ENCODE measurements at regions not wholly inside any gene's neighbourhood (a gene's known extent, or its start where the extent isn't known, plus 50 kb on each side); places are given as distances from the start of the nearest gene placed in this dataset.

- Mint-ChIP-seq H3K9me3 (peaks cover 10 to 11% of the 10 kb centered on the region in 2 experiments), H3K27me3 (ENCODE audit: low read depth) (no peaks in the 10 kb centered on the region; the same call in none of the 2 replicates), H3K4me1 (peaks cover 3 to 10% of the 10 kb centered on the region in 2 experiments), H3K4me3 (no peak overlapping the region), H3K36me3 (ENCODE audit: insufficient read depth in 1 of 3, low read depth in 3 of 3) (peaks cover 0 to 8% (median 3%) of the 10 kb centered on the region in 3 experiments; a peak in 3 of 7 replicates), H3K27ac (no peak overlapping the region)
- Histone ChIP-seq H2BK12ac (ENCODE audit: insufficient read length, low read depth, low read length) (no peak overlapping the region), H3T11ph (ENCODE audit: low read length) (no peak overlapping the region), H2BK120ac (ENCODE audit: low read depth, low read length, poor library complexity, severe bottlenecking) (no peak overlapping the region), H3K56ac (ENCODE audit: insufficient read length, low read depth, low read length) (no peak overlapping the region), H3K9me3 (ENCODE audit: control insufficient read depth, low read depth, low read length) (no peaks in the 10 kb centered on the region), H2BK20ac (ENCODE audit: low read depth, low read length, poor library complexity, severe bottlenecking) (no peak overlapping the region), H3K79me1 (ENCODE audit: insufficient read depth, low read depth, low read length, poor library complexity, severe bottlenecking) (no peaks in the 10 kb centered on the region), H3K79me2 (ENCODE audit: insufficient read depth, low read length) (no peaks in the 10 kb centered on the region), H3K4me1 (ENCODE audit: insufficient read depth, low read length) (no peaks in the 10 kb centered on the region), H3K23me2 (ENCODE audit: insufficient read length, low read depth, low read length, poor library complexity, severe bottlenecking) (no peaks in the 10 kb centered on the region), H3K23ac (ENCODE audit: insufficient read length, low read depth, low read length) (no peak overlapping the region), H4K20me1 (ENCODE audit: control insufficient read depth, insufficient read depth, insufficient read length) (no peaks in the 10 kb centered on the region), H4K8ac (replicated peaks; ENCODE audit: insufficient read length, low read depth, low read length) (no peak overlapping the region), H3K27me3 (ENCODE audit: insufficient read depth, low read length) (no peaks in the 10 kb centered on the region), H3K9ac (ENCODE audit: extremely low read depth, insufficient read length, low read length) (no peak overlapping the region), H3K14ac (ENCODE audit: insufficient read depth, low read length) (no peak overlapping the region), H4K5ac (ENCODE audit: insufficient read length, low read depth, low read length) (no peak overlapping the region), H3K4me2 (ENCODE audit: insufficient read depth, insufficient read length, low read length) (no peak overlapping the region), H2BK5ac (ENCODE audit: insufficient read length, low read length) (no peak overlapping the region), H2BK15ac (ENCODE audit: low read depth, low read length) (no peak overlapping the region), H2AK5ac (ENCODE audit: insufficient read length, low read length) (no peak overlapping the region), H3K4ac (ENCODE audit: low read depth, low read length) (no peak overlapping the region), H4K91ac (ENCODE audit: insufficient read length, low read depth, low read length) (no peak overlapping the region), H3K18ac (ENCODE audit: insufficient read length, low read depth, low read length) (no peak overlapping the region), H3K27ac (ENCODE audit: insufficient read length, low read depth, low read length) (no peak overlapping the region), H2AFZ (ENCODE audit: low read length) (no peak overlapping the region)
- no peak for DNase-seq
- no peak for TF ChIP-seq CTCF (conservative IDR thresholded peaks at IDR 0.05)
These were observed 323.7 kb downstream of the SLC4A3 start for GRCh38 chr2:219951099-219951498.
